SK-N-SH treated with all-trans-retinoic acid at 6 μM for 48 hours (cell line): ENCODE measurements at regions not wholly inside any gene's neighbourhood (a gene's known extent, or its start where the extent isn't known, plus 50 kb on each side); places are given as distances from the start of the nearest gene placed in this dataset.

Experiments
- ATAC-seq: fragments of 200-7000 bp; cut with Tn5 transposase; 3 replicates; pipeline ENCODE4 v1.9.1; 2020; ENCODE audit warnings: mild to moderate bottlenecking, moderate library complexity
- ARNTL ChIP-seq: fragments of 450-650 bp; formaldehyde crosslinking; IDR thresholded peaks from 2 replicates; pipeline ENCODE4 v1.5.0; 2020; ENCODE audit warnings: low read depth, mild to moderate bottlenecking, moderate library complexity, borderline replicate concordance
- BACH2 ChIP-seq: fragments of 250-450 bp; sonication (Bioruptor Pico); IDR thresholded peaks from 2 replicates; pipeline ENCODE4 v1.9.0; 2021; ENCODE audit warnings: mild to moderate bottlenecking, borderline replicate concordance
- CSDC2 ChIP-seq: fragments of 250-450 bp; sonication (Bioruptor Pico); IDR thresholded peaks from 2 replicates; pipeline ENCODE4 v1.5.0; 2020; ENCODE audit warnings: mild to moderate bottlenecking, moderate library complexity
- CSRNP3 ChIP-seq: fragments of 250-450 bp; sonication (Bioruptor Pico); IDR thresholded peaks from 2 replicates; pipeline ENCODE4 v1.5.1; 2021; ENCODE audit warnings: mild to moderate bottlenecking, moderate library complexity
- ESRRG ChIP-seq: fragments of 250-450 bp; sonication (Bioruptor Pico); IDR thresholded peaks from 2 replicates; pipeline ENCODE4 v1.6.1; 2021; ENCODE audit warnings: mild to moderate bottlenecking
- GLIS3 ChIP-seq: fragments of 250-450 bp; sonication (Bioruptor Pico); IDR thresholded peaks from 2 replicates; pipeline ENCODE4 v1.5.0; 2020; ENCODE audit warnings: mild to moderate bottlenecking, moderate library complexity
- ISL1 ChIP-seq: fragments of 250-450 bp; sonication (Bioruptor Pico); IDR thresholded peaks from 2 replicates; pipeline ENCODE4 v2.1.2; 2022; ENCODE audit warnings: mild to moderate bottlenecking, moderate library complexity
- OSR1 ChIP-seq: fragments of 250-450 bp; sonication (Bioruptor Pico); IDR thresholded peaks from 2 replicates; pipeline ENCODE4 v1.8.0; 2022; ENCODE audit warnings: moderate library complexity, mild to moderate bottlenecking, inconsistent platforms
- PPARA ChIP-seq: fragments of 250-450 bp; sonication (Bioruptor Pico); IDR thresholded peaks from 2 replicates; pipeline ENCODE4 v1.5.0; 2020; ENCODE audit warnings: mild to moderate bottlenecking, borderline replicate concordance
- RARB ChIP-seq: fragments of 250-450 bp; sonication (Bioruptor Pico); IDR thresholded peaks from 2 replicates; pipeline ENCODE4 v1.8.0; 2021; ENCODE audit warnings: mild to moderate bottlenecking, moderate library complexity
- SNAI2 ChIP-seq: fragments of 250-450 bp; sonication (Bioruptor Pico); IDR thresholded peaks from 2 replicates; pipeline ENCODE4 v1.5.0; 2020; ENCODE audit warnings: mild to moderate bottlenecking, moderate library complexity
- TCF4 ChIP-seq: fragments of 250-450 bp; sonication (Bioruptor Pico); IDR thresholded peaks from 2 replicates; pipeline ENCODE4 v1.8.0; 2021; ENCODE audit warnings: mild to moderate bottlenecking, moderate library complexity, borderline replicate concordance
- TOX ChIP-seq: fragments of 250-450 bp; sonication (Bioruptor Pico); IDR thresholded peaks from 2 replicates; pipeline ENCODE4 v1.8.0; 2021; ENCODE audit warnings: mild to moderate bottlenecking, moderate library complexity, borderline replicate concordance
- TSHZ2 ChIP-seq: fragments of 250-450 bp; sonication (Bioruptor Pico); IDR thresholded peaks from 2 replicates; pipeline ENCODE4 v1.5.0; 2020; ENCODE audit warnings: mild to moderate bottlenecking, moderate library complexity
- ZC3H10 ChIP-seq: fragments of 250-450 bp; sonication (Bioruptor Pico); IDR thresholded peaks from 2 replicates; pipeline ENCODE4 v1.5.1; 2021; ENCODE audit warnings: mild to moderate bottlenecking, moderate library complexity
- ZFP3 ChIP-seq: fragments of 250-450 bp; sonication (Bioruptor Pico); IDR thresholded peaks from 2 replicates; pipeline ENCODE4 v1.5.0; 2020; ENCODE audit warnings: mild to moderate bottlenecking, moderate library complexity
- ZFP30 ChIP-seq: fragments of 450-650 bp; formaldehyde crosslinking; IDR thresholded peaks from 2 replicates; pipeline ENCODE4 v1.5.0; 2022; ENCODE audit warnings: mild to moderate bottlenecking, moderate library complexity
- ZNF565 ChIP-seq: fragments of 450-650 bp; formaldehyde crosslinking; conservative IDR thresholded peaks from 2 replicates; pipeline ENCODE4 v1.5.0; 2020; ENCODE audit warnings: low read depth, mild to moderate bottlenecking, moderate library complexity
- ZNF70 ChIP-seq: fragments of 450-650 bp; formaldehyde crosslinking; IDR thresholded peaks from 2 replicates; pipeline ENCODE4 v1.5.0; 2020; ENCODE audit warnings: mild to moderate bottlenecking, moderate library complexity
- ZNF8 ChIP-seq: fragments of 450-650 bp; formaldehyde crosslinking; IDR thresholded peaks from 2 replicates; pipeline ENCODE4 v1.5.0; 2020; ENCODE audit warnings: mild to moderate bottlenecking, moderate library complexity
- TF ChIP-seq, protein P1 (sequence below): fragments of 250-450 bp; sonication (Bioruptor Pico); IDR thresholded peaks from 2 replicates; pipeline ENCODE4 v1.8.0; 2020; ENCODE audit warnings: mild to moderate bottlenecking, moderate library complexity, borderline replicate concordance
- TF ChIP-seq, protein P2 (sequence below): fragments of 250-450 bp; sonication (Bioruptor Pico); IDR thresholded peaks from 2 replicates; pipeline ENCODE4 v1.8.0; 2021; ENCODE audit warnings: low read depth, mild to moderate bottlenecking, moderate library complexity, borderline replicate concordance

DNA sequence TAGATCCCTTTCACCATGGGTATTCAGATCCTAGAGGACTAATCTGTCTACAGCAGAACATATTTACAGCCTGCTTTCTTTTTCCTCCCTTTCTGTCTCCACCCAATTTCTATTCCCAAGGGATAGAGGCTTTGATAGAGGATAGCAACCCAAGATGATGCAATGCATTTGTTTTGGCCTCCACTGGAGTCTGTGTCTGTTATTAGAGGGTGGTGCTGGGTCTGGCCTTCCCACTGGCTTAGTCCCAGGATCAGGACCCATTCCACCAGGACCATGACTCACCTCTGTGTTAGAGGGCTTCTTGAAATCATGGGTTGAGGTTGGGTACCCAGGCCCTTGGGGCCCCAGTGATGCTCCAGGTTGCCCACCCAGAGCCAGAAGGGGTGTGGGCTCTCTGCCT is 239.7 kb upstream of the TNP1 start:
- ATAC-seq: no peak
- no peak for TF ChIP-seq PPARA (CRISPR knock-in tag)
- TF ChIP-seq ZNF565: no peak
- TF ChIP-seq ZNF8 (CRISPR knock-in tag): no peak
- no peak for TF ChIP-seq OSR1 (CRISPR knock-in tag)
- no peak for TF ChIP-seq ISL1 (CRISPR knock-in tag)
- TF ChIP-seq ZC3H10 (CRISPR knock-in tag): no peak
- no peak for TF ChIP-seq SNAI2
- no peak for TF ChIP-seq ESRRG (CRISPR knock-in tag)
- no peak for TF ChIP-seq ZFP30
- TF ChIP-seq BACH2: no peak

GRCh38 chr2:217098435-217098834 is 238.6 kb upstream of the TNP1 start:
- no peak for ATAC-seq
- TF ChIP-seq ARNTL (CRISPR knock-in tag) (no peak), ZNF8 (CRISPR knock-in tag) (no peak), ISL1 (CRISPR knock-in tag) (no peak), ESRRG (CRISPR knock-in tag) (no peak), SNAI2 (no peak), ZFP3 (CRISPR knock-in tag) (no peak), RARB (CRISPR knock-in tag) (no peak), OSR1 (CRISPR knock-in tag) (no peak), TCF4 (CRISPR knock-in tag) (no peak), ZNF70 (CRISPR knock-in tag) (no peak), GLIS3 (CRISPR knock-in tag) (no peak), ZFP30 (no peak), ZNF565 (no peak)
- TF ChIP-seq, protein P1, sequence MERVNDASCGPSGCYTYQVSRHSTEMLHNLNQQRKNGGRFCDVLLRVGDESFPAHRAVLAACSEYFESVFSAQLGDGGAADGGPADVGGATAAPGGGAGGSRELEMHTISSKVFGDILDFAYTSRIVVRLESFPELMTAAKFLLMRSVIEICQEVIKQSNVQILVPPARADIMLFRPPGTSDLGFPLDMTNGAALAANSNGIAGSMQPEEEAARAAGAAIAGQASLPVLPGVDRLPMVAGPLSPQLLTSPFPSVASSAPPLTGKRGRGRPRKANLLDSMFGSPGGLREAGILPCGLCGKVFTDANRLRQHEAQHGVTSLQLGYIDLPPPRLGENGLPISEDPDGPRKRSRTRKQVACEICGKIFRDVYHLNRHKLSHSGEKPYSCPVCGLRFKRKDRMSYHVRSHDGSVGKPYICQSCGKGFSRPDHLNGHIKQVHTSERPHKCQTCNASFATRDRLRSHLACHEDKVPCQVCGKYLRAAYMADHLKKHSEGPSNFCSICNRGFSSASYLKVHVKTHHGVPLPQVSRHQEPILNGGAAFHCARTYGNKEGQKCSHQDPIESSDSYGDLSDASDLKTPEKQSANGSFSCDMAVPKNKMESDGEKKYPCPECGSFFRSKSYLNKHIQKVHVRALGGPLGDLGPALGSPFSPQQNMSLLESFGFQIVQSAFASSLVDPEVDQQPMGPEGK: no peak
- TF ChIP-seq, protein P2, sequence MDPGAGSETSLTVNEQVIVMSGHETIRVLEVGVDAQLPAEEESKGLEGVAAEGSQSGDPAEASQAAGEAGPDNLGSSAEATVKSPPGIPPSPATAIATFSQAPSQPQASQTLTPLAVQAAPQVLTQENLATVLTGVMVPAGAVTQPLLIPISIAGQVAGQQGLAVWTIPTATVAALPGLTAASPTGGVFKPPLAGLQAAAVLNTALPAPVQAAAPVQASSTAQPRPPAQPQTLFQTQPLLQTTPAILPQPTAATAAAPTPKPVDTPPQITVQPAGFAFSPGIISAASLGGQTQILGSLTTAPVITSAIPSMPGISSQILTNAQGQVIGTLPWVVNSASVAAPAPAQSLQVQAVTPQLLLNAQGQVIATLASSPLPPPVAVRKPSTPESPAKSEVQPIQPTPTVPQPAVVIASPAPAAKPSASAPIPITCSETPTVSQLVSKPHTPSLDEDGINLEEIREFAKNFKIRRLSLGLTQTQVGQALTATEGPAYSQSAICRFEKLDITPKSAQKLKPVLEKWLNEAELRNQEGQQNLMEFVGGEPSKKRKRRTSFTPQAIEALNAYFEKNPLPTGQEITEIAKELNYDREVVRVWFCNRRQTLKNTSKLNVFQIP (CRISPR knock-in tag): no peak

DNA sequence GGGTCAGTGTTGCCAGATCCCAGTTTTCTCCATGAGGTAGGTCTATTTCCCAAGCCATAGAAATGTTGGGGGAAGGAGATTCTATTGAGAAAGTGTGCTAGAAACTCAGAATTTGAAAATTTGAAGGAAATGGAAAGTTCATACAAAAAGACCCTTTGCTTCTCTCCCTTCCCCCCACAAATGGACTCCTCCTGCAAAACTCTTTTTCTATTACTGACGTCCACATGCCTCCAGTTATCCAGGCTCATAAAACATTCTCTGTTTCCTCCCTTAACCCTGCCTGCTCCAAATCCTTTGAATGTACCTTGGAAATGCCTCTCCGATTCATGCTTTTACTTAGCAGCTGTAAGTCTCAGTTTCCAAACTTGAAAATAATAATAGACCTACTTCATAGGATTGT is 237.5 kb upstream of the TNP1 start:
- no peak for ATAC-seq
- TF ChIP-seq ZNF565 (no peak), BACH2 (no peak), TOX (CRISPR knock-in tag) (no peak), CSRNP3 (no peak), ZC3H10 (CRISPR knock-in tag) (no peak), RARB (CRISPR knock-in tag) (no peak)

GRCh38 chr2:217096474-217097225 is 236.8 kb upstream of the TNP1 start:
- TF ChIP-seq TCF4 (CRISPR knock-in tag) (no peak), PPARA (CRISPR knock-in tag) (no peak), OSR1 (CRISPR knock-in tag) (no peak), ZNF565 (no peak), ZFP3 (CRISPR knock-in tag) (no peak), ZNF8 (CRISPR knock-in tag) (no peak), ZFP30 (no peak), TOX (CRISPR knock-in tag) (no peak), CSDC2 (CRISPR knock-in tag) (no peak), TSHZ2 (CRISPR knock-in tag) (no peak)
- TF ChIP-seq, protein P1: no peak
- ATAC-seq: no peak
